Fibroblast of pulmonary artery (primary cell): ENCODE measurements at regions not wholly inside any gene's neighbourhood (a gene's known extent, or its start where the extent isn't known, plus 50 kb on each side); places are given as distances from the start of the nearest gene placed in this dataset.

Experiments
- DNase-seq: peaks from one replicate; pipeline ENCODE4 v3.0.0-alpha.2; 2010; ENCODE audit warnings: low read depth
- H3K4me3 ChIP-seq: replicated peaks from 2 replicates; pipeline ENCODE4 v1.5.1; 2011; ENCODE audit warnings: low read depth, mild to moderate bottlenecking, control low read depth, low read length, moderate library complexity
- CTCF ChIP-seq: IDR thresholded peaks from 2 replicates; pipeline ENCODE4 v1.5.1; 2011; ENCODE audit warnings: mild to moderate bottlenecking, control low read depth, low read length, inconsistent platforms; ENCODE audit errors: missing control alignments

GRCh38 chr14:101155575-101155974, 252.1 kb upstream of the RTL1 start:
- no peak for TF ChIP-seq CTCF
- DNase-seq, result no peak
- no peak overlapping the region for H3K4me3 ChIP-seq

- DNase-seq, result no peak
- no peak overlapping the region for H3K4me3 ChIP-seq
- no peak for TF ChIP-seq CTCF
Observed at GRCh38 chr14:101167428-101167827, 263.9 kb upstream of the RTL1 start.

- no peak overlapping the region for H3K4me3 ChIP-seq
- TF ChIP-seq CTCF, result no peak
- DNase-seq, result no peak
Observed at GRCh38 chr14:101169267-101169666, 265.7 kb upstream of the RTL1 start.

GRCh38 chr14:101171650-101172049, 268.1 kb upstream of the RTL1 start:
- DNase-seq, result no peak
- no peak overlapping the region for H3K4me3 ChIP-seq
- no peak for TF ChIP-seq CTCF

- no peak overlapping the region for H3K4me3 ChIP-seq
- no peak for DNase-seq
- TF ChIP-seq CTCF, result no peak
Observed at GRCh38 chr14:101173698-101174521, 270.4 kb upstream of the RTL1 start.

- no peak for TF ChIP-seq CTCF
- no peak for DNase-seq
- H3K4me3 ChIP-seq, result no peak overlapping the region
Observed at GRCh38 chr14:101174522-101174838, 271.0 kb upstream of the RTL1 start.

- DNase-seq, result no peak
- no peak overlapping the region for H3K4me3 ChIP-seq
- no peak for TF ChIP-seq CTCF
Observed at GRCh38 chr14:101174980-101175606, 271.6 kb upstream of the RTL1 start.
